Upper lobe of right lung (tissue), 1 donor: ENCODE measurements at regions not wholly inside any gene's neighbourhood (a gene's known extent, or its start where the extent isn't known, plus 50 kb on each side); places are given as distances from the start of the nearest gene placed in this dataset.

Source experiments
- ATAC-seq: fragments of 200-7000 bp; cut with Tn5 transposase; one replicate; pipeline ENCODE4 v1.9.1; 2020; ENCODE audit warnings: mild to moderate bottlenecking, moderate library complexity
- DNase-seq: peaks from one replicate; pipeline ENCODE4 v3.0.0-alpha.2; 2020
- H3K27ac ChIP-seq: fragments of 200-600 bp; one replicate; pipeline ENCODE4 v1.8.0; 2022
- H3K27me3 ChIP-seq: fragments of 200-600 bp; one replicate; pipeline ENCODE4 v1.8.0; 2022; ENCODE audit warnings: mild to moderate bottlenecking
- H3K36me3 ChIP-seq: fragments of 200-600 bp; one replicate; pipeline ENCODE4 v1.8.0; 2022
- H3K4me1 ChIP-seq: fragments of 200-600 bp; one replicate; pipeline ENCODE4 v1.8.0; 2022
- H3K4me3 ChIP-seq: fragments of 200-600 bp; one replicate; pipeline ENCODE4 v1.8.0; 2022; ENCODE audit warnings: mild to moderate bottlenecking
- H3K9me3 ChIP-seq: fragments of 200-600 bp; one replicate; pipeline ENCODE4 v1.8.0; 2022
- intact Hi-C: fragments of 100-400 bp; cut with DNase I; formaldehyde crosslinking; loops from one replicate; pipeline ENCODE4 v1.11.0; 2022
- TF ChIP-seq, protein P1 (sequence below): fragments of 200-600 bp; IDR thresholded peaks from one replicate; pipeline ENCODE4 v1.8.0; 2022; ENCODE audit warnings: antibody characterized with exemption
- donor health status: DM: no; HTN: yes; CAD: no; lungs with severe emphysema.

DNA sequence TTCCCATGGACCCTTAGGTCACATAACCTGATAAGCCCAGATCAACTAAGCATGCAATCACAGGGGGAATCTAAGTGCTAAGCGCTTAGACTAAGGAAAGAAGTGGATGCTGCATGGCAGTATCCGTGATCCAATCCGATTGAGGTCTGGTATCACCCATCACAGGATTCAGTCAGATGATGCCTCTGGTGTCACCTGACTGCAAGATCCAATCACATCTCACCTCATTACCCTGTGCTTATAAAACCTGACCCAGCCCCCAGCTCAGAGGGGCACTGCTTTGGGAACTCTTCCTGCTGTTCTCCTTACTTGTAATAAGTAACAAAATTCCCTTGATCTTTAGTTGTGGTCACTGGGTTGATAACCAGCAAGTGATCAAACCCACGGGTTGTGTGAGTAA is 84.7 kb upstream of the TMEM168 start:
- intact Hi-C loops: no loop called here
- H3K9me3 ChIP-seq: no peaks in the 10 kb centered on the region
- no peak overlapping the region for H3K4me3 ChIP-seq
- TF ChIP-seq, protein P1, sequence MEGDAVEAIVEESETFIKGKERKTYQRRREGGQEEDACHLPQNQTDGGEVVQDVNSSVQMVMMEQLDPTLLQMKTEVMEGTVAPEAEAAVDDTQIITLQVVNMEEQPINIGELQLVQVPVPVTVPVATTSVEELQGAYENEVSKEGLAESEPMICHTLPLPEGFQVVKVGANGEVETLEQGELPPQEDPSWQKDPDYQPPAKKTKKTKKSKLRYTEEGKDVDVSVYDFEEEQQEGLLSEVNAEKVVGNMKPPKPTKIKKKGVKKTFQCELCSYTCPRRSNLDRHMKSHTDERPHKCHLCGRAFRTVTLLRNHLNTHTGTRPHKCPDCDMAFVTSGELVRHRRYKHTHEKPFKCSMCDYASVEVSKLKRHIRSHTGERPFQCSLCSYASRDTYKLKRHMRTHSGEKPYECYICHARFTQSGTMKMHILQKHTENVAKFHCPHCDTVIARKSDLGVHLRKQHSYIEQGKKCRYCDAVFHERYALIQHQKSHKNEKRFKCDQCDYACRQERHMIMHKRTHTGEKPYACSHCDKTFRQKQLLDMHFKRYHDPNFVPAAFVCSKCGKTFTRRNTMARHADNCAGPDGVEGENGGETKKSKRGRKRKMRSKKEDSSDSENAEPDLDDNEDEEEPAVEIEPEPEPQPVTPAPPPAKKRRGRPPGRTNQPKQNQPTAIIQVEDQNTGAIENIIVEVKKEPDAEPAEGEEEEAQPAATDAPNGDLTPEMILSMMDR: no peak
- H3K36me3 ChIP-seq: no peaks in the 10 kb centered on the region
- no peaks in the 10 kb centered on the region for H3K27me3 ChIP-seq
- ATAC-seq: no peak
- DNase-seq: no peak
- H3K4me1 ChIP-seq: no peaks in the 10 kb centered on the region
- H3K27ac ChIP-seq: no peak overlapping the region

DNA sequence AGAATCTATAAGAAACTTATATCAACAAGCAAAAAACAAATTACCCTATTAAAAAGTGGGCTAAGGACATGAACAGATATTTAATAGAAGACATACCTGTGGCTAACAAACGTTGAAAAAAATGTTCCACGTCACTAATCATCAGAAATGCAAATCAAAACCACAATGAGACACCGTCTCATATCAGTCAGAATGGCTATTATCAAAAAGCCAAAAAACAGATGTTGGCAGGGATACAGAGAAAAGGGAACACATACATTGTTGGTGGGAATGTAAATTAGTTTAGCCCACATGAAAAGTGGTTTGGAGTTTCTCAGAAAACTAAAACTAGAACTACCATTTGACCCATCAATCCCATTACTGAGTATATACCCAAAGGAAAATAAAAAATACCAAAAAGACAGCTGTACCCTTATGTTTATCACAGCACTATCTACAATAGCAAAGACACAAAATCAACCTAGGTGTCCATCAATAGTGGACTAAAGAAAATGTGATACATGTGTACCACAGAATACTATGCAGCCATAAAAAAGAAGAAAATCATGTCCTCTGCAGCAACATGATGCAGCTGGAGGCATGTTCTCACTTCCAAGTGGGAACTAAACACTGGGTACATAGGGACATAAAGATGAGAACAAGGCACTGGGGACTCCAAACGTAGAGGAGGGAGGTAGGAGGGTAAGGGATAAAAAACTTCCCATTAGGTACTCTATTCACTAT is 83.8 kb upstream of the TMEM168 start:
- no peaks in the 10 kb centered on the region for H3K9me3 ChIP-seq
- TF ChIP-seq, protein P1: no peak
- no peaks in the 10 kb centered on the region for H3K36me3 ChIP-seq
- H3K27ac ChIP-seq: no peak overlapping the region
- no peak for ATAC-seq
- intact Hi-C loops: no loop called here
- no peak for DNase-seq
- no peaks in the 10 kb centered on the region for H3K4me1 ChIP-seq
- H3K4me3 ChIP-seq: no peak overlapping the region
- H3K27me3 ChIP-seq: no peaks in the 10 kb centered on the region

DNA sequence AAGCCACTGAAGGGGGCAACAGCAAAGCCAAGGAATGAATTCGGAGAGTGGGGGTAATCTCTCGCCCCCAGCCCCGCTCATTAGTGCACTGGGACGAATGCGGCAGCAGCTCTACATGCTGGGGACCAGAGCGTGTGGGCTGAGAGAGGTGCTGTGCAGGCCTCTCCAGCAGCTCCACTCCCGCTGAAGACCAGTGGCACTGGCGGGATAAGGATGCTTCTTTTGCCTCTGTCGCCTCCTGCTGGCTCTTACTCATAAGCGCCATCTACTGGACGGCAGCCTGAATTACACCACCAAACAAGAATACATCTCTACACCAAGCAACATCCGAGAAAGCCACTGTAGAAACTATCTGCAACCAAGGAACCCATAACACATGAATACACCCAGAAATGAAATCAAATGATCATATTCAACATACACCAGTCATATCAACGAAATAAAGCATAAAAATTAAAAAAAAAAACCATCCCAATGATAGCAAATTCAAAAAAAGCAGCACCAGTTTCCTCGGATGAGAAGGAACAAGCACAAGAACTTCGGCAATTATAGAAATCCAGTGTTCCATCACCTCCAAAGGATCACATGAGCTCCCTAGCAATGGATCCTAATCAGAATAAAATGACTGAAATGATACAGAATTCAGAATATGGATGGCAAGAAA is 79.0 kb upstream of the TMEM168 start:
- Histone ChIP-seq H3K4me1 (peaks cover 3% of the 10 kb centered on the region), H3K9me3 (no peaks in the 10 kb centered on the region), H3K27ac (no peak overlapping the region), H3K27me3 (no peaks in the 10 kb centered on the region), H3K36me3 (no peaks in the 10 kb centered on the region), H3K4me3 (no peak overlapping the region)
- TF ChIP-seq, protein P1: peak; percentile 71
- no peak for DNase-seq
- intact Hi-C loops: no loop called here
- peak; percentile 84 for ATAC-seq

DNA sequence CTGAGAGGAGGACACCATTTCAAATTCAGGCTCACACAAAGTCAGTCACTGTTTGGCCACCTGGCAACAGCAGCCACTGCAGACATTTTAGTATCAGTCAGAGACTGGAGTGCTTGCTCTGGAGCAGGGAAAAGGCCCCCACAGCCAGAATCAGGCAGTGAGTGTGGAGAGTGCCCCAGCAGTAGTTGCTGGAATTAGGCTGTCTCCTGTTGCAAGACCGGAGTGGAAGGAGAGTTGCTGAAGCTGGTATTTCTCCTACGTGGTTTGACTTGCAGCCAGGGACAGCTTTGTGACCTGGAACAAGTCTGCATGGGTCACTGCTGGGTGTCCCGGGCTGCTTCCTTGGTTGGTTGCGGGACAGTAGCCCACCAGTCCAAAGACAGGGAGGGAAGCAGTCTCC is 78.4 kb upstream of the TMEM168 start:
- Histone ChIP-seq H3K4me1 (peaks cover 3% of the 10 kb centered on the region), H3K9me3 (no peaks in the 10 kb centered on the region), H3K27me3 (no peaks in the 10 kb centered on the region), H3K27ac (no peak overlapping the region), H3K36me3 (no peaks in the 10 kb centered on the region), H3K4me3 (no peak overlapping the region)
- ATAC-seq (peak; percentile 13), DNase-seq (no peak)
- TF ChIP-seq, protein P1: no peak
- intact Hi-C loops: no loop called here

GRCh38 chr7:112866424-112866823 is 76.2 kb upstream of the TMEM168 start:
- ATAC-seq (peak; percentile 77), DNase-seq (no peak)
- Histone ChIP-seq H3K27me3 (no peaks in the 10 kb centered on the region), H3K9me3 (no peaks in the 10 kb centered on the region), H3K36me3 (no peaks in the 10 kb centered on the region), H3K4me1 (peaks cover 3% of the 10 kb centered on the region), H3K27ac (no peak overlapping the region), H3K4me3 (no peak overlapping the region)
- intact Hi-C loops: no loop called here
- TF ChIP-seq, protein P1: no peak
